HepG2 (cell line): ENCODE measurements at regions not wholly inside any gene's neighbourhood (a gene's known extent, or its start where the extent isn't known, plus 50 kb on each side); places are given as distances from the start of the nearest gene placed in this dataset.

Experiments
- ATAC-seq: fragments of 200-7000 bp; cut with Tn5 transposase; 3 replicates; pipeline ENCODE4 v1.9.1; 2020; ENCODE audit warnings: mild to moderate bottlenecking, moderate library complexity
- BruUV-seq: library from RNA; stranded (reverse); fragments of 400-500 nt; replicated peaks from 2 replicates; lab custom pipeline; 2021; lab: Mats Ljungman, UMichigan
- CTCF ChIA-PET: fragments of 300-600 bp; formaldehyde crosslinking; extraction: SDS; loops from one replicate; lab custom pipeline; 2021; ENCODE audit warnings: low total read pairs, inconsistent platforms, low intra/inter-chr PET ratio; lab: Yijun Ruan, JAX
- POLR2A ChIA-PET: fragments of 350-600 bp; sonication (Branson Sonifier 250); formaldehyde crosslinking; loops from one replicate; lab custom pipeline; 2020; ENCODE audit warnings: antibody characterized with exemption, inconsistent platforms; lab: Yijun Ruan, JAX
- DNase-seq: peaks from one replicate; pipeline ENCODE4 v3.0.0-alpha.2; 2015; ENCODE audit warnings: low spot score
- FAIRE-seq: peaks from 3 replicates; lab custom pipeline; 2011; peaks lifted over from hg19 to GRCh38; lab: Jason Lieb, UNC
- H2AFZ ChIP-seq: one replicate; pipeline ENCODE4 v1.6.1; 2011; ENCODE audit warnings: low read length, inconsistent platforms
- H3K27ac ChIP-seq: fragments of 300-600 bp; 3 replicates; pipeline ENCODE4 v1.8.0; 2011; ENCODE audit warnings: mixed run types, mild to moderate bottlenecking, mixed read lengths, low read length, inconsistent platforms; ENCODE audit not compliant: insufficient read depth; ENCODE audit errors: extremely low read length
- H3K27me3 ChIP-seq, 2 experiments: fragments of 200-600 bp in 1 of 2; 2 replicates in 1 of 2; 3 replicates in 1 of 2; pipeline versions ENCODE4 v1.6.0 to v1.8.0; 2011; ENCODE audit warnings: low read length in 2 of 2, mild to moderate bottlenecking in 2 of 2, moderate library complexity in 2 of 2, inconsistent platforms in 1 of 2; ENCODE audit not compliant: insufficient read depth in 2 of 2, control insufficient read depth in 1 of 2
- H3K36me3 ChIP-seq, 2 experiments: fragments of 200-600 bp in 1 of 2; replicated peaks in 1 of 2; 2 replicates in 1 of 2; 3 replicates in 1 of 2; pipeline versions ENCODE4 v1.5.1 to v1.8.0; 2011; ENCODE audit warnings: low read length in 2 of 2, inconsistent platforms in 1 of 2; ENCODE audit not compliant: insufficient read depth in 2 of 2, control insufficient read depth in 1 of 2
- H3K4me1 ChIP-seq: 2 replicates; pipeline ENCODE4 v1.5.1; 2012; ENCODE audit warnings: low read length, inconsistent platforms; ENCODE audit not compliant: insufficient read depth
- H3K4me2 ChIP-seq: 2 replicates; pipeline ENCODE4 v1.6.0; 2011; ENCODE audit warnings: low read depth, low read length, inconsistent platforms
- H3K4me3 ChIP-seq, 3 experiments: fragments of 200-600 bp in 1 of 3; sonication (generic), shearing (Covaris generic) in 1 of 3; replicated peaks in 1 of 3; 2 replicates each; pipeline ENCODE4 v1.5.1; 2011 to 2016; ENCODE audit warnings: low read length in 3 of 3, inconsistent platforms in 2 of 3, low read depth in 2 of 3, mild to moderate bottlenecking in 2 of 3, control low read depth in 1 of 3, mixed read lengths in 1 of 3; ENCODE audit not compliant: insufficient read depth in 1 of 3
- H3K79me2 ChIP-seq: one replicate; pipeline ENCODE4 v1.6.1; 2011; ENCODE audit warnings: low read length, inconsistent platforms; ENCODE audit not compliant: insufficient read depth
- H3K9ac ChIP-seq: 2 replicates; pipeline ENCODE4 v1.6.0; 2011; ENCODE audit warnings: mild to moderate bottlenecking, low read depth, low read length, inconsistent platforms; ENCODE audit not compliant: insufficient read depth
- H3K9me3 ChIP-seq: 2 replicates; pipeline ENCODE4 v1.5.1; 2012; ENCODE audit warnings: mild to moderate bottlenecking, low read length
- H4K20me1 ChIP-seq: 2 replicates; pipeline ENCODE4 v1.6.0; 2011; ENCODE audit warnings: inconsistent platforms, mild to moderate bottlenecking, low read length, moderate library complexity; ENCODE audit not compliant: insufficient read depth
- BHLHE40 ChIP-seq: IDR thresholded peaks from 2 replicates; pipeline ENCODE4 v1.6.1; 2011; ENCODE audit warnings: low read length, improper control_type of control experiment
- DMAP1 ChIP-seq: IDR thresholded peaks from 2 replicates; pipeline ENCODE4 v1.6.1; 2016
- ZNF768 ChIP-seq: sonication (generic); formaldehyde crosslinking; IDR thresholded peaks from 2 replicates; pipeline ENCODE4 v1.4.0; 2020; ENCODE audit warnings: missing genetic modification reagents
- WGBS: methylation state at CpG from one replicate; pipeline ENCODE4 v1.1.6; 2017; ENCODE audit warnings: low lambda C conversion rate; 5-methylcytosine and 5-hydroxymethylcytosine counted together
- in situ Hi-C: cut with HindIII; loops from 2 replicates; pipeline ENCODE4 v1.10.0; 2017; ENCODE audit warnings: low pct_unique_long_range_greater_than_20kb; ENCODE audit not compliant: extremely low pct_ligation_motif_present
- intact Hi-C: fragments of 100-400 bp; cut with micrococcal nuclease; formaldehyde crosslinking; loops from one replicate; pipeline ENCODE4 v1.10.0; 2022; ENCODE audit not compliant: unreplicated experiment
- TF ChIP-seq, protein P1 (sequence below): sonication (generic); formaldehyde crosslinking; IDR thresholded peaks from 2 replicates; pipeline ENCODE4 v1.5.0; 2020; ENCODE audit warnings: mild to moderate bottlenecking, missing genetic modification reagents
- TF ChIP-seq, protein P2 (sequence below): sonication (generic); formaldehyde crosslinking; IDR thresholded peaks from 2 replicates; pipeline ENCODE4 v1.5.0; 2020; ENCODE audit warnings: mild to moderate bottlenecking, missing genetic modification reagents

DNA sequence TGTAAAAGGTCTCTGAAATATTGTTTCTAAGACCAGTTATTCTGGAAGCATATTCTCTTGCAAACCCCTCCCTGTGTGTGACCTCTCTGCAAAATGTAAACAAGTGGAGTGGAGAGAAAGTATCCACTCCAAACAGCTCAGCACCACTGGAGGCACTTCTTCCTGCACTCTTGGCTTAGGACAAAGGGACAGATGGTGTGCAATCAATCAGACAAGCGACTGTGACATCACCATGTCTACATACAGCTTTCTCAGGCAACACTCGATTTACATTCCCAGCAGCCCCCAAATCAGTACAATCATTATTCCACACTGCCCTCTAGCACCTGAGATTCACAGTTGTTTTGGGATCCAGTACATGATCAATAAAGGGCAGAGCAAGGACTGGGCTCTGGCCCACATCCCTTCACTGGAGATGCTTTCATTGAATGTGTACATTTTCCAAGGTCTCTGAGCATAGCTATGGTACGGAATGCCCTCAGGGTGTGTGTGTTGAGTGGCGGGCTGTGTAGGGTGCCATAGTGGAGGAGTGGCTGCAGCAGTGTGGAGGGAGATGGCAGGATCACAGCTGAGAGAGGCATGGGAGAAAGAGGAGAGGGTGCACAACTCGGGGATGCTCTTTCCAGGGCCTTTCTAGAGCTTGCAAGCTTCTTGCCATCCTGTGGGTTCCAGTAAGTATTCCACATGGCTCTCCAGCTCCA is 311.8 kb upstream of the ST6GAL2 start:
- no peaks in the 10 kb centered on the region for H3K4me1 ChIP-seq
- H3K4me2 ChIP-seq: no peak overlapping the region
- H4K20me1 ChIP-seq: no peaks in the 10 kb centered on the region
- intact Hi-C loops (no loop called here), in situ Hi-C loops (no loop called here)
- no peak overlapping the region for H2AFZ ChIP-seq
- H3K27me3 ChIP-seq: 0 out of 5 replicates have a peak, but pooled peaks cover 0 to 1% of the 10 kb centered on the region in 2 experiments
- H3K9me3 ChIP-seq: no peaks in the 10 kb centered on the region
- H3K4me3 ChIP-seq: no peak overlapping the region
- POLR2A ChIA-PET: no interaction called here
- H3K36me3 ChIP-seq: no peaks in the 10 kb centered on the region
- CTCF ChIA-PET: no interaction called here
- H3K9ac ChIP-seq: no peak overlapping the region
- ATAC-seq (no peak; the same call in 2 of the 3 replicates), FAIRE-seq (no peak)
- no peak overlapping the region for H3K27ac ChIP-seq
- 11% methylated on average over 5 of the region's 5 CpGs for WGBS
- H3K79me2 ChIP-seq: no peaks in the 10 kb centered on the region
- TF ChIP-seq BHLHE40 (no peak), DMAP1 (CRISPR knock-in tag) (no peak), ZNF768 (CRISPR knock-in tag) (no peak)
- TF ChIP-seq, protein P1, sequence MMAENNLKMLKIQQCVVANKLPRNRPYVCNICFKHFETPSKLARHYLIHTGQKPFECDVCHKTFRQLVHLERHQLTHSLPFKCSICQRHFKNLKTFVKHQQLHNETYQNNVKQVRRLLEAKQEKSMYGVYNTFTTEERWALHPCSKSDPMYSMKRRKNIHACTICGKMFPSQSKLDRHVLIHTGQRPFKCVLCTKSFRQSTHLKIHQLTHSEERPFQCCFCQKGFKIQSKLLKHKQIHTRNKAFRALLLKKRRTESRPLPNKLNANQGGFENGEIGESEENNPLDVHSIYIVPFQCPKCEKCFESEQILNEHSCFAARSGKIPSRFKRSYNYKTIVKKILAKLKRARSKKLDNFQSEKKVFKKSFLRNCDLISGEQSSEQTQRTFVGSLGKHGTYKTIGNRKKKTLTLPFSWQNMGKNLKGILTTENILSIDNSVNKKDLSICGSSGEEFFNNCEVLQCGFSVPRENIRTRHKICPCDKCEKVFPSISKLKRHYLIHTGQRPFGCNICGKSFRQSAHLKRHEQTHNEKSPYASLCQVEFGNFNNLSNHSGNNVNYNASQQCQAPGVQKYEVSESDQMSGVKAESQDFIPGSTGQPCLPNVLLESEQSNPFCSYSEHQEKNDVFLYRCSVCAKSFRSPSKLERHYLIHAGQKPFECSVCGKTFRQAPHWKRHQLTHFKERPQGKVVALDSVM: no peak
- TF ChIP-seq, protein P2, sequence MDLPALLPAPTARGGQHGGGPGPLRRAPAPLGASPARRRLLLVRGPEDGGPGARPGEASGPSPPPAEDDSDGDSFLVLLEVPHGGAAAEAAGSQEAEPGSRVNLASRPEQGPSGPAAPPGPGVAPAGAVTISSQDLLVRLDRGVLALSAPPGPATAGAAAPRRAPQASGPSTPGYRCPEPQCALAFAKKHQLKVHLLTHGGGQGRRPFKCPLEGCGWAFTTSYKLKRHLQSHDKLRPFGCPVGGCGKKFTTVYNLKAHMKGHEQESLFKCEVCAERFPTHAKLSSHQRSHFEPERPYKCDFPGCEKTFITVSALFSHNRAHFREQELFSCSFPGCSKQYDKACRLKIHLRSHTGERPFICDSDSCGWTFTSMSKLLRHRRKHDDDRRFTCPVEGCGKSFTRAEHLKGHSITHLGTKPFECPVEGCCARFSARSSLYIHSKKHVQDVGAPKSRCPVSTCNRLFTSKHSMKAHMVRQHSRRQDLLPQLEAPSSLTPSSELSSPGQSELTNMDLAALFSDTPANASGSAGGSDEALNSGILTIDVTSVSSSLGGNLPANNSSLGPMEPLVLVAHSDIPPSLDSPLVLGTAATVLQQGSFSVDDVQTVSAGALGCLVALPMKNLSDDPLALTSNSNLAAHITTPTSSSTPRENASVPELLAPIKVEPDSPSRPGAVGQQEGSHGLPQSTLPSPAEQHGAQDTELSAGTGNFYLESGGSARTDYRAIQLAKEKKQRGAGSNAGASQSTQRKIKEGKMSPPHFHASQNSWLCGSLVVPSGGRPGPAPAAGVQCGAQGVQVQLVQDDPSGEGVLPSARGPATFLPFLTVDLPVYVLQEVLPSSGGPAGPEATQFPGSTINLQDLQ (CRISPR knock-in tag): no peak
- TF ChIP-seq, all 625 proteins: peak for 0
- no TSS peak for BruUV-seq
- no peak for DNase-seq
